HEK293T (cell line): ENCODE measurements at regions not wholly inside any gene's neighbourhood (a gene's known extent, or its start where the extent isn't known, plus 50 kb on each side); places are given as distances from the start of the nearest gene placed in this dataset.

ENCODE experiments used
- BHLHE40 ChIP-seq: fragments of 450-650 bp; IDR thresholded peaks from 2 replicates; pipeline ENCODE4 v1.6.1; 2016; ENCODE audit warnings: mild to moderate bottlenecking, moderate library complexity, borderline replicate concordance
- ELF4 ChIP-seq: fragments of 450-650 bp; IDR thresholded peaks from 2 replicates; pipeline ENCODE4 v1.6.1; 2017; ENCODE audit warnings: antibody characterized with exemption
- FOXA1 ChIP-seq: fragments of 450-650 bp; IDR thresholded peaks from 2 replicates; pipeline ENCODE4 v1.6.1; 2016; ENCODE audit warnings: mild to moderate bottlenecking
- FOXM1 ChIP-seq: fragments of 450-650 bp; IDR thresholded peaks from 2 replicates; pipeline ENCODE4 v1.6.1; 2017; ENCODE audit warnings: mild to moderate bottlenecking, borderline replicate concordance
- L3MBTL2 ChIP-seq: fragments of 450-650 bp; conservative IDR thresholded peaks from 2 replicates; pipeline ENCODE4 v1.6.1; 2016; ENCODE audit warnings: mild to moderate bottlenecking
- SP1 ChIP-seq: fragments of 450-650 bp; IDR thresholded peaks from 2 replicates; pipeline ENCODE4 v1.6.1; 2017
- SUZ12 ChIP-seq: fragments of 450-650 bp; IDR thresholded peaks from 2 replicates; pipeline ENCODE4 v1.6.1; 2016; ENCODE audit warnings: mild to moderate bottlenecking
- ZNF384 ChIP-seq: fragments of 450-650 bp; IDR thresholded peaks from 2 replicates; pipeline ENCODE4 v1.6.1; 2016

DNA sequence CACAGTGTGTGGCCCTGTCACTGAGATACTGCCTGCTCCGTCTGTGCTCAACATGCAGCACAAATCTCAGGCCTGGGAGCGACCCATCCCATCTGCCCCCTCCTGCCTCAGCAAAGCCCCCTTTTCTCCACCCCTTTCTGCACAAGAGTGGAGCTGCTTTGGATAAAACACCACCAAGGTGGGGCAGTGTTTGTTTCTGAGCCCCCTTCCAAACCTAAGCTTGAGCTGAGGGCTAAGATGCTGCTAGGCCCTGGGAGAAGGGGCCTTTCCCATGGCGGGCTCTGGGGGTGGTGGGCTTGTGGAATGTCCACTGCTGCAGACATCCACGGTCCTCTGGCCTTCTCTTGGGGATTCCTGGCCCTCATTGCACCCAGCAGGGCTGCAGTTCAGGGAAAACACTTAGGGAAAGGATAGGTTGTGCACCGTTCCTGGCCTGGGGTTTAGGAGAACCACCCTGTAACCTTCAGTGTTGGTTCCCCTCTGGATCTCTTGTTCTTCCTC, 594.1 kb downstream of the TBC1D22A start:
- TF ChIP-seq FOXA1, result no peak
- TF ChIP-seq BHLHE40, result no peak
- TF ChIP-seq SP1, result no peak
- no peak for TF ChIP-seq SUZ12
- no peak for TF ChIP-seq L3MBTL2
- no peak for TF ChIP-seq ELF4
- no peak for TF ChIP-seq ZNF384
- no peak for TF ChIP-seq FOXM1
